Gastrocnemius medialis (tissue), 4 donors: ENCODE measurements at regions not wholly inside any gene's neighbourhood (a gene's known extent, or its start where the extent isn't known, plus 50 kb on each side); places are given as distances from the start of the nearest gene placed in this dataset.
"Not testable (repeated sequence)": the region's sequence is repeated elsewhere in the genome, so short reads cannot be mapped to it uniquely, and the experiment has no call there.

Source experiments
- ATAC-seq, 2 donors: fragments of 150-250 bp; one replicate each; pipeline ENCODE4 v1.9.1; 2016
- DNase-seq, 2 donors: peaks; one replicate each; pipeline ENCODE4 v3.0.0-alpha.2; 2019
- H3K27ac ChIP-seq, 4 donors: fragments of 200-600 bp; sonication (generic); 1 replicate in 1 of 4; 2 replicates in 3 of 4; pipeline ENCODE4 v1.5.1; 2016 to 2018; ENCODE audit warnings: mild to moderate bottlenecking in 2 of 4, moderate library complexity in 1 of 4
- H3K27me3 ChIP-seq, 3 donors: fragments of 200-600 bp; sonication (generic) in 2 of 3; 1 replicate in 1 of 3; 2 replicates in 2 of 3; pipeline versions ENCODE4 v1.5.1 to v1.6.0; 2016 to 2019; ENCODE audit warnings: mild to moderate bottlenecking in 1 of 3, moderate library complexity in 1 of 3
- H3K36me3 ChIP-seq, 2 donors: fragments of 200-600 bp; sonication (generic) in 1 of 2; one replicate each; pipeline ENCODE4 v1.5.1; 2017 to 2018
- H3K4me1 ChIP-seq, 2 donors: fragments of 200-600 bp; sonication (generic) in 1 of 2; one replicate each; pipeline ENCODE4 v1.5.1; 2016 to 2017; ENCODE audit warnings: mild to moderate bottlenecking in 2 of 2
- H3K4me3 ChIP-seq, 4 donors: fragments of 200-600 bp; sonication (generic) in 3 of 4; 1 replicate in 1 of 4; 2 replicates in 3 of 4; pipeline ENCODE4 v1.5.1; 2016 to 2019; ENCODE audit warnings: mild to moderate bottlenecking in 2 of 4
- H3K9me3 ChIP-seq, 3 donors: fragments of 200-600 bp; sonication (generic) in 2 of 3; 1 replicate in 1 of 3; 2 replicates in 2 of 3; pipeline ENCODE4 v1.5.1; 2016 to 2019
- CTCF ChIP-seq, 5 experiments: fragments of 450-650 bp in 3 of 5; fragments of 200-600 bp in 2 of 5; sonication (generic) in 2 of 5; IDR thresholded peaks in 4 of 5; conservative IDR thresholded peaks in 1 of 5; 1 replicate in 4 of 5; 2 replicates in 1 of 5; pipeline ENCODE4 v1.5.1; 2016 to 2019; ENCODE audit warnings: antibody characterized with exemption in 5 of 5, mild to moderate bottlenecking in 3 of 5, moderate library complexity in 3 of 5
- POLR2A ChIP-seq, 2 donors: fragments of 450-650 bp; IDR thresholded peaks; one replicate each; pipeline ENCODE4 v1.6.1; 2017; ENCODE audit warnings: antibody characterized with exemption in 2 of 2, mild to moderate bottlenecking in 2 of 2, moderate library complexity in 2 of 2
- in situ Hi-C, 4 donors: fragments of 200-750 bp; cut with MboI; loops; one replicate each; pipeline versions ENCODE4 v1.15.0 to v1.8.0; 2017; ENCODE audit warnings: low sequenced_read_pairs in 4 of 4
- intact Hi-C: fragments of 100-400 bp; cut with DNase I; formaldehyde crosslinking; loops from one replicate; pipeline ENCODE4 v1.15.1; 2023; ENCODE audit warnings: low total_unique reads

- Histone ChIP-seq H3K4me1 (peaks cover 0 to 6% of the 10 kb centered on the region in 2 donors), H3K36me3 (no peaks in the 10 kb centered on the region), H3K27me3 (no peaks in the 10 kb centered on the region), H3K4me3 (no peak overlapping the region), H3K27ac (no peak overlapping the region), H3K9me3 (no peaks in the 10 kb centered on the region)
- intact Hi-C loops (no loop called here), in situ Hi-C loops (no loop called here)
- ATAC-seq = no peak
- DNase-seq = no peak
- TF ChIP-seq POLR2A (IDR thresholded peaks at IDR 0.05) (no peak), CTCF (IDR thresholded peaks at IDR 0.05 in 4 of 5, conservative IDR thresholded peaks at IDR 0.05 in 1 of 5) (no peak)
Observed at GRCh38 chr2:172313715-172314341, 113.6 kb upstream of the ITGA6 start.

- H3K27ac ChIP-seq, H3K27me3 ChIP-seq, H3K36me3 ChIP-seq, ATAC-seq, H3K4me1 ChIP-seq, DNase-seq, H3K4me3 ChIP-seq, in situ Hi-C loops, intact Hi-C loops, H3K9me3 ChIP-seq: not testable (repeated sequence)
Observed at GRCh38 chr2:172315070-172315469, 112.3 kb upstream of the ITGA6 start.

- no peak overlapping the region for H3K4me3 ChIP-seq
- DNase-seq = no peak
- no peaks in the 10 kb centered on the region for H3K9me3 ChIP-seq
- no peak for ATAC-seq
- TF ChIP-seq POLR2A (IDR thresholded peaks at IDR 0.05) (no peak), CTCF (IDR thresholded peaks at IDR 0.05 in 4 of 5, conservative IDR thresholded peaks at IDR 0.05 in 1 of 5) (no peak)
- no peak overlapping the region for H3K27ac ChIP-seq
- H3K36me3 ChIP-seq = no peaks in the 10 kb centered on the region
- H3K4me1 ChIP-seq = no peaks in the 10 kb centered on the region
- no peaks in the 10 kb centered on the region for H3K27me3 ChIP-seq
- intact Hi-C loops (no loop called here), in situ Hi-C loops (no loop called here)
Observed at GRCh38 chr2:172322049-172322448, 105.3 kb upstream of the ITGA6 start.

GRCh38 chr2:172323256-172323655 lies 104.1 kb upstream of the ITGA6 start:
- intact Hi-C loops = no loop called here
- Histone ChIP-seq H3K4me3 (no peak overlapping the region), H3K27ac (no peak overlapping the region), H3K27me3 (no peaks in the 10 kb centered on the region), H3K4me1 (no peaks in the 10 kb centered on the region), H3K9me3 (no peaks in the 10 kb centered on the region), H3K36me3 (no peaks in the 10 kb centered on the region)
- ATAC-seq (no peak), DNase-seq (no peak)
- in situ Hi-C loops = no loop called here
- TF ChIP-seq POLR2A (IDR thresholded peaks at IDR 0.05) (no peak), CTCF (IDR thresholded peaks at IDR 0.05 in 4 of 5, conservative IDR thresholded peaks at IDR 0.05 in 1 of 5) (no peak)

GRCh38 chr2:172323861-172324597 lies 103.4 kb upstream of the ITGA6 start:
- H3K9me3 ChIP-seq = no peaks in the 10 kb centered on the region
- H3K27ac ChIP-seq = no peak overlapping the region
- H3K4me3 ChIP-seq = no peak overlapping the region
- no peaks in the 10 kb centered on the region for H3K27me3 ChIP-seq
- TF ChIP-seq CTCF (IDR thresholded peaks at IDR 0.05 in 4 of 5, conservative IDR thresholded peaks at IDR 0.05 in 1 of 5) (no peak), POLR2A (IDR thresholded peaks at IDR 0.05) (no peak)
- intact Hi-C loops = no loop called here
- no peaks in the 10 kb centered on the region for H3K4me1 ChIP-seq
- ATAC-seq (no peak), DNase-seq (no peak)
- H3K36me3 ChIP-seq = no peaks in the 10 kb centered on the region
- in situ Hi-C loops = no loop called here
